SU-DHL-6 (cell line): ENCODE measurements at regions not wholly inside any gene's neighbourhood (a gene's known extent, or its start where the extent isn't known, plus 50 kb on each side); places are given as distances from the start of the nearest gene placed in this dataset.

ENCODE experiments used
- H2AFZ ChIP-seq: fragments of 200-600 bp; sonication (generic); 2 replicates; pipeline ENCODE4 v1.6.1; 2014; ENCODE audit warnings: low read depth, mild to moderate bottlenecking, moderate library complexity, mixed read lengths, antibody characterized with exemption, low read length; ENCODE audit not compliant: severe bottlenecking
- H3F3A ChIP-seq: fragments of 200-600 bp; shearing (Covaris generic); 2 replicates; pipeline ENCODE4 v1.6.0; 2016; ENCODE audit warnings: antibody characterized with exemption, mild to moderate bottlenecking; ENCODE audit not compliant: insufficient read depth
- H3K27ac ChIP-seq: fragments of 200-600 bp; sonication (generic); 2 replicates; pipeline ENCODE4 v1.5.1; 2016; ENCODE audit warnings: low read depth, mild to moderate bottlenecking, low read length, moderate library complexity, mixed read lengths
- H3K27me3 ChIP-seq: fragments of 200-600 bp; sonication (generic), shearing (Covaris generic); 2 replicates; pipeline ENCODE4 v1.6.0; 2014; ENCODE audit warnings: mild to moderate bottlenecking, low read length
- H3K36me3 ChIP-seq: fragments of 200-600 bp; sonication (generic); 2 replicates; pipeline ENCODE4 v1.6.1; 2014; ENCODE audit warnings: mild to moderate bottlenecking, low read length, mixed read lengths
- H3K4me2 ChIP-seq: fragments of 300-600, 200-600 bp; shearing (Covaris generic), sonication (generic); 2 replicates; pipeline ENCODE4 v1.6.0; 2014; ENCODE audit warnings: low read length, low read depth, mild to moderate bottlenecking; ENCODE audit not compliant: poor library complexity, severe bottlenecking
- H3K4me3 ChIP-seq: fragments of 200-600 bp; sonication (generic); 2 replicates; pipeline ENCODE4 v1.5.1; 2014; ENCODE audit warnings: antibody characterized with exemption, low read length, mild to moderate bottlenecking, mixed read lengths; ENCODE audit not compliant: insufficient read depth, poor library complexity, severe bottlenecking
- H3K79me2 ChIP-seq: fragments of 200-600 bp; sonication (generic); 2 replicates; pipeline ENCODE4 v1.6.1; 2014; ENCODE audit warnings: mild to moderate bottlenecking, low read length, moderate library complexity; ENCODE audit not compliant: insufficient read depth
- H3K9ac ChIP-seq: fragments of 200-600 bp; sonication (generic); 2 replicates; pipeline ENCODE4 v1.7.0; 2014; ENCODE audit warnings: mild to moderate bottlenecking, low read length
- H3K9me2 ChIP-seq: fragments of 200-600 bp; sonication (generic); replicated peaks from 2 replicates; pipeline ENCODE4 v1.6.1; 2014; ENCODE audit warnings: low read length; ENCODE audit not compliant: insufficient read depth
- H3K9me3 ChIP-seq: fragments of 200-600 bp; sonication (generic); 2 replicates; pipeline ENCODE4 v1.6.1; 2014; ENCODE audit warnings: low read length, mixed read lengths; ENCODE audit not compliant: insufficient read depth
- H4K20me1 ChIP-seq: fragments of 200-600 bp; sonication (generic); 2 replicates; pipeline ENCODE4 v1.6.1; 2014; ENCODE audit warnings: low read depth, mild to moderate bottlenecking, antibody characterized with exemption, low read length, moderate library complexity, mixed read lengths
- EZH2phosphoT487 ChIP-seq: fragments of 200-600 bp; sonication (generic), shearing (Covaris generic); conservative IDR thresholded peaks from 2 replicates; pipeline ENCODE4 v1.6.1; 2018; ENCODE audit warnings: mild to moderate bottlenecking, antibody characterized with exemption, low read length, moderate library complexity, mixed read lengths
- TF ChIP-seq, protein P1 (sequence below): fragments of 200-600 bp; sonication (generic); IDR thresholded peaks from one replicate; pipeline ENCODE4 v1.5.1; 2017; ENCODE audit warnings: antibody characterized with exemption, mild to moderate bottlenecking, low read length, moderate library complexity; ENCODE audit not compliant: insufficient read depth, poor library complexity, severe bottlenecking

GRCh38 chr6:3986241-3986640, 92.7 kb downstream of the FAM217A start:
- H3K4me3 ChIP-seq, result no peak overlapping the region
- no peaks in the 10 kb centered on the region for H3K27me3 ChIP-seq
- TF ChIP-seq, protein P1, sequence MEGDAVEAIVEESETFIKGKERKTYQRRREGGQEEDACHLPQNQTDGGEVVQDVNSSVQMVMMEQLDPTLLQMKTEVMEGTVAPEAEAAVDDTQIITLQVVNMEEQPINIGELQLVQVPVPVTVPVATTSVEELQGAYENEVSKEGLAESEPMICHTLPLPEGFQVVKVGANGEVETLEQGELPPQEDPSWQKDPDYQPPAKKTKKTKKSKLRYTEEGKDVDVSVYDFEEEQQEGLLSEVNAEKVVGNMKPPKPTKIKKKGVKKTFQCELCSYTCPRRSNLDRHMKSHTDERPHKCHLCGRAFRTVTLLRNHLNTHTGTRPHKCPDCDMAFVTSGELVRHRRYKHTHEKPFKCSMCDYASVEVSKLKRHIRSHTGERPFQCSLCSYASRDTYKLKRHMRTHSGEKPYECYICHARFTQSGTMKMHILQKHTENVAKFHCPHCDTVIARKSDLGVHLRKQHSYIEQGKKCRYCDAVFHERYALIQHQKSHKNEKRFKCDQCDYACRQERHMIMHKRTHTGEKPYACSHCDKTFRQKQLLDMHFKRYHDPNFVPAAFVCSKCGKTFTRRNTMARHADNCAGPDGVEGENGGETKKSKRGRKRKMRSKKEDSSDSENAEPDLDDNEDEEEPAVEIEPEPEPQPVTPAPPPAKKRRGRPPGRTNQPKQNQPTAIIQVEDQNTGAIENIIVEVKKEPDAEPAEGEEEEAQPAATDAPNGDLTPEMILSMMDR, result no peak
- TF ChIP-seq EZH2phosphoT487, result no peak
- H3K9me3 ChIP-seq, result 0 out of 2 replicates have a peak, but pooled peaks cover 5% of the 10 kb centered on the region
- H3K27ac ChIP-seq, result no peak overlapping the region
- no peak overlapping the region for H3K4me2 ChIP-seq
- no peaks in the 10 kb centered on the region for H3F3A ChIP-seq
- H4K20me1 ChIP-seq, result peaks cover 10% of the 10 kb centered on the region
- no peak overlapping the region for H2AFZ ChIP-seq
- H3K9me2 ChIP-seq, result no peaks in the 10 kb centered on the region
- no peak overlapping the region for H3K9ac ChIP-seq
- H3K36me3 ChIP-seq, result 0 out of 2 replicates have a peak, but pooled peaks cover 3% of the 10 kb centered on the region
- no peaks in the 10 kb centered on the region for H3K79me2 ChIP-seq

GRCh38 chr6:3987053-3987452, 91.9 kb downstream of the FAM217A start:
- 0 out of 2 replicates have a peak, but pooled peaks cover 3% of the 10 kb centered on the region for H3K9me3 ChIP-seq
- no peak overlapping the region for H3K4me2 ChIP-seq
- no peak overlapping the region for H3K9ac ChIP-seq
- H3K27ac ChIP-seq, result no peak overlapping the region
- TF ChIP-seq, protein P1, result no peak
- no peak for TF ChIP-seq EZH2phosphoT487
- no peaks in the 10 kb centered on the region for H3K79me2 ChIP-seq
- H4K20me1 ChIP-seq, result peaks cover 10% of the 10 kb centered on the region
- H2AFZ ChIP-seq, result no peak overlapping the region
- H3K9me2 ChIP-seq, result no peaks in the 10 kb centered on the region
- H3K27me3 ChIP-seq, result no peaks in the 10 kb centered on the region
- H3K36me3 ChIP-seq, result 0 out of 2 replicates have a peak, but pooled peaks cover 3% of the 10 kb centered on the region
- H3F3A ChIP-seq, result no peaks in the 10 kb centered on the region
- H3K4me3 ChIP-seq, result no peak overlapping the region

- H3K36me3 ChIP-seq, result no peaks in the 10 kb centered on the region
- H4K20me1 ChIP-seq, result peaks cover 10% of the 10 kb centered on the region
- H3K9me2 ChIP-seq, result no peaks in the 10 kb centered on the region
- no peaks in the 10 kb centered on the region for H3K27me3 ChIP-seq
- no peak overlapping the region for H3K9ac ChIP-seq
- H3K4me2 ChIP-seq, result no peak overlapping the region
- H3K27ac ChIP-seq, result no peak overlapping the region
- TF ChIP-seq, protein P1, result no peak
- TF ChIP-seq EZH2phosphoT487, result no peak
- H3K9me3 ChIP-seq, result no peaks in the 10 kb centered on the region
- no peak overlapping the region for H3K4me3 ChIP-seq
- H2AFZ ChIP-seq, result no peak overlapping the region
- no peaks in the 10 kb centered on the region for H3K79me2 ChIP-seq
- no peaks in the 10 kb centered on the region for H3F3A ChIP-seq
Observed at GRCh38 chr6:3987576-3987975, 91.4 kb downstream of the FAM217A start.
